Liver (tissue), 7 donors: ENCODE measurements at regions not wholly inside any gene's neighbourhood (a gene's known extent, or its start where the extent isn't known, plus 50 kb on each side); places are given as distances from the start of the nearest gene placed in this dataset.

ENCODE experiments used
- DNase-seq: peaks from one replicate; pipeline ENCODE4 v3.0.0-alpha.2; 2017; ENCODE audit warnings: low spot score
- H3K27ac ChIP-seq, 2 donors: one replicate each; pipeline ENCODE4 v1.7.0; 2013; ENCODE audit warnings: inconsistent platforms in 2 of 2, low read length in 2 of 2, control low read depth in 1 of 2, low read depth in 1 of 2, mild to moderate bottlenecking in 1 of 2
- H3K27me3 ChIP-seq, 4 donors: one replicate each; pipeline versions ENCODE4 v1.6.1 to v1.7.0; 2013; ENCODE audit warnings: low read length in 3 of 4, inconsistent platforms in 1 of 4, mild to moderate bottlenecking in 1 of 4, moderate library complexity in 1 of 4; ENCODE audit not compliant: control insufficient read depth in 4 of 4, insufficient read depth in 4 of 4
- H3K36me3 ChIP-seq, 4 donors: one replicate each; pipeline versions ENCODE4 v1.6.1 to v1.7.0; 2013; ENCODE audit warnings: low read length in 3 of 4, mild to moderate bottlenecking in 3 of 4, low read depth in 1 of 4, moderate library complexity in 1 of 4; ENCODE audit not compliant: control insufficient read depth in 4 of 4, insufficient read depth in 3 of 4
- H3K4me1 ChIP-seq, 4 donors: one replicate each; pipeline versions ENCODE4 v1.6.1 to v1.7.0; 2013; ENCODE audit warnings: low read length in 3 of 4, mild to moderate bottlenecking in 3 of 4, moderate library complexity in 1 of 4; ENCODE audit not compliant: control insufficient read depth in 4 of 4, insufficient read depth in 4 of 4
- H3K4me3 ChIP-seq, 3 donors: one replicate each; pipeline versions ENCODE4 v1.6.1 to v1.7.0; 2013; ENCODE audit warnings: low read length in 3 of 3, control low read depth in 1 of 3, low read depth in 1 of 3, mild to moderate bottlenecking in 1 of 3
- H3K9ac ChIP-seq, 2 donors: one replicate each; pipeline ENCODE4 v1.7.0; 2013; ENCODE audit warnings: low read length in 2 of 2, mild to moderate bottlenecking in 2 of 2, moderate library complexity in 2 of 2, control low read depth in 1 of 2, low read depth in 1 of 2
- H3K9me3 ChIP-seq, 4 donors: one replicate each; pipeline versions ENCODE4 v1.6.1 to v1.7.0; 2013; ENCODE audit warnings: low read length in 3 of 4; ENCODE audit not compliant: control insufficient read depth in 4 of 4
- FOXA1 ChIP-seq: IDR thresholded peaks from 2 replicates; pipeline ENCODE4 v1.6.1; 2016; ENCODE audit warnings: antibody characterized with exemption
- FOXA2 ChIP-seq: IDR thresholded peaks from 2 replicates; pipeline ENCODE4 v1.6.1; 2016; ENCODE audit warnings: antibody characterized with exemption
- GABPA ChIP-seq, 2 donors: IDR thresholded peaks in 1 of 2; conservative IDR thresholded peaks in 1 of 2; 2 replicates each; pipeline ENCODE4 v1.6.1; 2016; ENCODE audit warnings: antibody characterized with exemption in 2 of 2, mild to moderate bottlenecking in 1 of 2, moderate library complexity in 1 of 2
- HNF4A ChIP-seq, 2 donors: conservative IDR thresholded peaks; 2 replicates each; pipeline ENCODE4 v1.6.1; 2016; ENCODE audit warnings: antibody characterized with exemption in 2 of 2, mild to moderate bottlenecking in 2 of 2
- HNF4G ChIP-seq: IDR thresholded peaks from 2 replicates; pipeline ENCODE4 v1.6.1; 2016; ENCODE audit warnings: antibody characterized with exemption
- RAD21 ChIP-seq, 2 donors: IDR thresholded peaks; 2 replicates each; pipeline ENCODE4 v1.6.1; 2016; ENCODE audit warnings: antibody characterized with exemption in 2 of 2, mild to moderate bottlenecking in 2 of 2
- TAF1 ChIP-seq: conservative IDR thresholded peaks from 2 replicates; pipeline ENCODE4 v1.6.1; 2016; ENCODE audit warnings: antibody characterized with exemption, mild to moderate bottlenecking
- ZBTB33 ChIP-seq: IDR thresholded peaks from 2 replicates; pipeline ENCODE4 v1.6.1; 2016; ENCODE audit warnings: antibody characterized with exemption
- WGBS: extraction: QIAGEN DNeasy Blood & Tissue Kit; methylation state at CpG from one replicate; pipeline ENCODE4 v1.1.7; 2013; 5-methylcytosine and 5-hydroxymethylcytosine counted together
- donor health status: healthy.
- donor health status: healthy.
- donor health status: healthy.
- donor health status: healthy.

- TF ChIP-seq ZBTB33 (no peak), FOXA2 (no peak), RAD21 (IDR thresholded peaks at IDR 0.05) (no peak)
- Histone ChIP-seq H3K27me3 (no peaks in the 10 kb centered on the region), H3K27ac (no peak overlapping the region), H3K9me3 (no peaks in the 10 kb centered on the region), H3K4me1 (peaks cover 0 to 2% (median under 1%) of the 10 kb centered on the region in 4 donors), H3K36me3 (no peaks in the 10 kb centered on the region), H3K9ac (no peak overlapping the region), H3K4me3 (no peak overlapping the region)
- no peak for DNase-seq
- WGBS = 78% methylated on average over 10 of the region's 10 CpGs
Measured at GRCh38 chr12:124125203-124125871, 152.3 kb downstream of the ZNF664 start.

GRCh38 chr12:124126950-124127655, 154.1 kb downstream of the ZNF664 start:
- DNase-seq = no peak

GRCh38 chr12:124129132-124129531, 156.1 kb downstream of the ZNF664 start:
- Histone ChIP-seq H3K36me3 (no peaks in the 10 kb centered on the region), H3K4me3 (no peak overlapping the region), H3K27ac (no peak overlapping the region), H3K27me3 (no peaks in the 10 kb centered on the region), H3K9ac (no peak overlapping the region), H3K9me3 (no peaks in the 10 kb centered on the region), H3K4me1 (peaks cover 2 to 11% (median 5%) of the 10 kb centered on the region in 4 donors)
- WGBS = 93% methylated on average over 9 of the region's 9 CpGs
- TF ChIP-seq FOXA1 = no peak
- no peak for DNase-seq

More at GRCh38 chr12:124126950-124127655, 154.1 kb downstream of the ZNF664 start:
- Histone ChIP-seq H3K27me3 (no peaks in the 10 kb centered on the region), H3K9ac (no peak overlapping the region), H3K9me3 (no peaks in the 10 kb centered on the region), H3K4me3 (no peak overlapping the region), H3K4me1 (peaks cover 2 to 11% (median 5%) of the 10 kb centered on the region in 4 donors), H3K36me3 (no peaks in the 10 kb centered on the region), H3K27ac (no peak overlapping the region)
- WGBS = 83% methylated on average over 15 of the region's 15 CpGs
- no peak for TF ChIP-seq HNF4A (conservative IDR thresholded peaks at IDR 0.05)
- TF ChIP-seq TAF1 = no peak
- no peak for TF ChIP-seq GABPA (IDR thresholded peaks at IDR 0.05 in 1 of 2, conservative IDR thresholded peaks at IDR 0.05 in 1 of 2)
- no peak for TF ChIP-seq HNF4G
- no peak for TF ChIP-seq FOXA2
- no peak for TF ChIP-seq ZBTB33
